ENCODE measurements at regions not wholly inside any gene's neighbourhood (a gene's known extent, or its start where the extent isn't known, plus 50 kb on each side); places are given as distances from the start of the nearest gene placed in this dataset.

- DNase-seq, result no peak
Observed at GRCh38 chr2:13113002-13113401, 396.3 kb downstream of the TRIB2 start.

- no peak for DNase-seq
Observed at GRCh38 chr2:13114391-13114790, 397.7 kb downstream of the TRIB2 start.

DNA sequence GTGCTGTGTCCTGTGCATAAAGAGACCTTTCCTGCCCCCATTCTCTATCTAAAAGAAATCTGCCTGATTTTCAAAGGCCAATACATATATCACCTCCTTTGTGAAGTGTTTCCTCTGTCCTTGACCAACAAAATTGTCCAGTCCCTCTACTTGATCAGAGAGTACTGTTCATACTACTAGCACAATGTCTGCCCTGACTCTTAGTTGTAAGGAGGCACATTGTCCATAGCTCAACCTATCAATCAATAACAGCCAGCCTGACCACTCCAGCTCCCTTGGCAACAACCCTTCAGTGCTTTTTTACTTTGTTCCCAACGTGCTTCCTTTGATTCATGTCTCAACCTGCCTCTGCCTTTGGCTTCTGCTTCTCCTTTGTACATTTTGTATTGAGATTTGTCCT, 398.9 kb downstream of the TRIB2 start:
- no peak for DNase-seq

DNA sequence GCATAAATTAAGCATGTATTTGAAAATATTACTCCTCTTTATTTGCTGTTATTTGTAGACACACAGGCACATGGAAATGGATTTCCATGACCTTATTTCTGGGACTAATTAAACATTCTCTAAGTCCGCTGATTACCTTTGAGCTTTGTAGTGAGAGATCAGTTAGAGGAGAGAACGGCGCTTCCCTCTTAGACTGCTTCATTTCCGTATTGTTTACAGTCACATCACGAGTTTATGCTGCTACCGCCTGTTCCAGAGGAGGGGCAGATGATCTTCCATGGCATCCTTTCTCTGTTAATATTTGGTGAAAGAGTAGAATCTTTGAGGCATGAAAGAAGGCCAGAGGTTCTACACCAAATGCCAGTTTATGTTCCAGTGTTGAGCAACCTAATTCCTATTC, 404.4 kb downstream of the TRIB2 start:
- no peak for DNase-seq

GRCh38 chr2:13128139-13128538, 411.4 kb downstream of the TRIB2 start:
- no peak for DNase-seq

DNA sequence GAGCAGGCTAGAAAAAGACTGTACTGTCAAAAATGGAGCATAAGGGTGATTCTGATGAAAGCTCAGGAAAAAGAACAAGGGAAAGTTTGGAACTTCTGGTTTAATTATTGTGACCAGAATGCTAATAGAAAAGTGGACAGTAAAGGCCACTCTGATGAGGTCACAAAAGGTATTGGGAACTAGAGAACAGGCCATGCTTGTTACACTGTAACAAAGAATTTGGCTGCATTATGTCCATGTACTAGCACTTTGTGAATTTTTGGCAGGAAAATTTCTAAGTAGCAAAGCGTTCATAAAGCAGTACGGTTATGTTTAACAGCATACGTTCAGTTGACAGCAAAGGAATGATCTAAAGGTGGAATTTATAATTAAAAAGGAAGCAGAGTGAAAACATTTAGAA, 418.6 kb downstream of the TRIB2 start:
- no peak for DNase-seq

- DNase-seq, result no peak
Observed at GRCh38 chr2:13135856-13136255, 419.1 kb downstream of the TRIB2 start.

- no peak for DNase-seq
Observed at GRCh38 chr2:13137679-13138078, 420.9 kb downstream of the TRIB2 start.

GRCh38 chr2:13141315-13141714, 424.6 kb downstream of the TRIB2 start:
- DNase-seq, result no peak

GRCh38 chr2:13143451-13143850, 426.7 kb downstream of the TRIB2 start:
- DNase-seq, result no peak

DNA sequence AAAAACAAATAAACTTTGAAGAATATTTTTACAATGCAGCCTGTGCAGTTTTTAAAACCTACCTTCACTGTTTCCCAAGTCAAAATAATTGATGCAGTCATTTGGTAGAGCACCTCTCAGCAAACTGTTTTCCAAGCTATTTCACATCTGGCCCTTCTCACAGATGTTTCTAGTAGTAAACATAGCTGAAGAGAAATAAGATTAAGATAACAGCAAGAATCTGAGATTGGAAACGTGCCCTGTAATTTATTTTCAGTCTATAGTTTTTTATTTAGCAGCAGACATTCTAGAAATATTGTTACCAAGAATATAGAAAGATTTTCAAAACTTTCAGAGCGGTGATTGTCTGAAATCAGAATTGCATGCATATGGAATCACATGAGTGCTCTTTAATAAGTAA, 440.2 kb downstream of the TRIB2 start:
- DNase-seq, result no peak

- no peak for DNase-seq
Observed at GRCh38 chr2:13158466-13158865, 441.7 kb downstream of the TRIB2 start.

GRCh38 chr2:13180729-13181128, 464.0 kb downstream of the TRIB2 start:
- no peak for DNase-seq

DNA sequence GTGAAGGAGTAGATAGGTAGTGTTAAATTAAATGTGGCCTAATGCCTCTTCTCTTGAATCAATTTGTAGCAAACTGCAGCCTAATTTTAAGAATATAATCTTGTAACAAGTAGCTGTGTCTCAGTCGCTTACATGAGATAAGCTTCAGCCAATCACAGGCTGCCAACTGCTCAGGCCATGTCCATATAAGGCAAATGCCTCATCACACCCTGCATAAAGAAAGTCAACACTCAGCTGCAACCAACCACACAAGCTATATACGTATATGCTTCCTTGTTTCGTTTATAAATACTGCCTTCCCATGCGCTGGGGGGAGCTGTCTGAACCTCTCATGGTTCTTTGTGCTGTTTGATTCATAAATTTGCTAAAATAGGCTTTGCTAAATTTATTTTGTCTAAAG, 476.3 kb downstream of the TRIB2 start:
- no peak for DNase-seq

- no peak for DNase-seq
Observed at GRCh38 chr2:13193900-13194299, 477.2 kb downstream of the TRIB2 start.

DNA sequence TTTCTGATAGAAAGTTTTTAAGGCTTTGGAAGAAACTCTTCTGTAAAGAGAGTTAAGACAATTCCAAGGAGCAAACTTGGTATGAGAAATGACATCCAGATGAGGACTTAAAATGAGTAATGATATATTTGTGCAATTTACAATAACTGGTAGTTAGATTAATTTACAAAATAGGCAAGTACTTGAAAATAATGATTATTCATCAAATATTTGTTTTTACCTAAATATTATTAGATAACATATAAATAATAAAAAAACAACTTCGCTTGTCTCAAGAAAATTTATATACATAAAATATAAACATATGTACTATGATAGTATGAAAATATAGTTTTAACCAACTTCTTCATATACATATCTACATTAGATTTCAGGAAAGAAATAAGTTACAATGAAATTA, 478.5 kb downstream of the TRIB2 start:
- DNase-seq, result no peak

DNA sequence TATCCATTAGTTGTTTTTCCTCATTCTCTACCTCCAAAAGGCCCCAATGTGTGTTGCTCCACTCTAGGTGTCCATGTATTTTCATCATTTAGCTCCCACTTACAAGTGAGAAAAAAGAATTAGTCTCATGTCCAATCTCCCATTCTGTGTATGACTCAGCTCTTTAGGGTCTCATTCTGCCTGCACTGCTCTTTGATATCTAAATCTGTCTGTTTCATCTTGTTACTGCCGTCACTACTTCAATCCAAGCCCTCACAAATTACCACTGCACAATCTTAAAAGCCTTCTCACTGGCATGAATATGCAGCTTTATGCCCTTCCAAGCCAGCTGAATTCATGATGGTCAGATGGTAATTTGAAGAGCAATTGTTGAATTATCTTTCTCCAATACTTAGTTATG, 480.5 kb downstream of the TRIB2 start:
- DNase-seq, result no peak

DNA sequence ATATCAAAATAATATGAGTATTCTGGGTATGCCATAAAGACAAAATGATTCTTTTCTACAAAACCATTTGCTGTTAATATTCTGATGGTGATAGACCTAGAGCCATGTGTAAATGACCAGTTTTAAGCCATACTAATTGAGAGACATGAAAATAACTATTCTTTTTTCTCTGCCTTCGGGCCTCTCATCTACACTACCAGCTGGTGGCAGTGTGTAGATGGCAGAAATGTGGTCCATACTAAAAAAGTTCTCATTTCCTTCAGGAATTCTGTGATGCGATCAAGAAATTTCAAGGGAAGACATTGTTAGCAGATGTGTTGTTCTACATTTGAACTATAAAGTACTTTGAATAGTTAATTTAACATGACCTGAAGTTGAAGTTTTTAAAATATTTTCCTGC, 485.2 kb downstream of the TRIB2 start:
- no peak for DNase-seq

DNA sequence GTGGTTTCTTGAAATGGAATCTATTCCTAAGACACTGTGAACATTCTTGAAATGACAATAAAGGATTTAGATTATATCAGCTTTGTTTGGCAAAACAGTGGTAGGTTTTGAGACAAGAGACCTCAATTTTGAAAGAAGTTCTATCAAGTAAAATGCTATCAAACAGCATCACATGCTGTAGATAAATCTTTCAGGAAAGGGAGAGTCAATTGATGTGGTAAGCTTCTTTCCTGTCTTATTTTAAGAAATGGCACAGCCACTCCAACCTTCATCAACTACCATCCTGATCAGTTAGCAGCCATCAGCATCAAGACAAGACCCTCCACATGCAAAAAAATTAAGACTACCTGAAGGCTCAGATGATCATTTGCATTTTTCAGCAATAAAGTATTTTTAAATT, 495.4 kb downstream of the TRIB2 start:
- no peak for DNase-seq

- DNase-seq, result no peak
Observed at GRCh38 chr2:13218205-13218604, 501.5 kb downstream of the TRIB2 start.

DNA sequence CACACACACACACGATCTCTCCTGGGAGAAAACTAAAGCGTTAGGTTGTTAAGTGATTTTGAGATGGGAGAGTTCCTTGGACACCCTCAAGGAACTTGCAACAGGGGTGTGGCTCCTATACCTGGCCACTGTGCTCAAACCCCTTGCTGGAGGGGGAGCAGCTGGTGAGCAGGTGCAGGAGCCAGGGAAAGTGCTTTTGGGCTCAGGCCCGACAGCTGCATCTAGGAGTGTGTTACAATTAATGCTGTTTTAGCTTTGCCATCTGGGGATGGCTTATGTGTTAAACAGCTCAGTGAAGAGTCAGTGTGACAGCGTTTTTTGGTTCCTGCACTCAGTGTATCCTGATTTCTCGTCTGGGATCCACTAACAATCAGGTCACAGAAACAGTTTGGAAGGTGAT, 510.8 kb downstream of the TRIB2 start:
- no peak for DNase-seq

DNA sequence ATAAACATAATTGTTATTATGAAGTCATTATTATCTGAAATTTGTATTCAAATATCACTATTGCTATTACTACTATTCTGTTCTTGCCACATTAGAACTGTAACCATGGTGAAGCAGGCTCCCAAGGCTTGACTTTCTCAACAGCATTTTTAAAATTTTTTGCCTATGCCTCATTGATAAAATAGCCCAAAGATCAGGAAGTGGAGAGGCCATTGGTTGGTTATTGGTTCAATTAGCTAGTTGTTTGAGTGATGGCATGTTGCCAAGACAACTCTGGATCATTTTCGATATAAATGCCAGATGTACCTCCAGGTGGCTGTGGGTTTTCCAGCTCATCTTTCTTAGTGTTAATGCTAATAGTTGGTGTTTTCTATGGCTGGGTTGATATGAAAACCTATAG, 513.5 kb downstream of the TRIB2 start:
- no peak for DNase-seq

- no peak for DNase-seq
Observed at GRCh38 chr2:13240061-13240460, 523.3 kb downstream of the TRIB2 start.

- no peak for DNase-seq
Observed at GRCh38 chr2:13240789-13241487, 524.2 kb downstream of the TRIB2 start.

DNA sequence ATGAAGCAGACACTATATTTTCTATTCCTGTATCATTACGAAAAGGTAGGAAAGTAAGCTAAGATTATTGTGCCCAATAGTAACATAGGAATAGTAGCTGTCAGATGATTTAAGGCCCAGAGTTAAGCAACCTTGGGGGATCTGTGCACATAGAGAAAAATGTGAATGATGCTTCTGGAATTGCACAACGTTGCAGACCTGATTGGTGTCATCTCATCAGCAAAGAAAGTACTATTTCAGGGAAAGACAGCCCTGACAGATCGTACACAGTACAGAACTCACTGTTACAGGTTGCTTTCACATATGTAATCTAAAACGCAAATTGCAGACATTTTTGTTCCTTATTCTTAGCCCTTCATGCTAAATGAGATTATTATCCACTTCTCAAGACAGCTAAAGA, 535.9 kb downstream of the TRIB2 start:
- DNase-seq, result no peak

GRCh38 chr2:13255485-13255884, 538.7 kb downstream of the TRIB2 start:
- DNase-seq, result no peak
